Peyer's patch (tissue), 4 donors: ENCODE measurements at regions not wholly inside any gene's neighbourhood (a gene's known extent, or its start where the extent isn't known, plus 50 kb on each side); places are given as distances from the start of the nearest gene placed in this dataset.

Experiments
- POLR2A ChIP-seq, 2 donors: fragments of 450-650 bp; IDR thresholded peaks; one replicate each; pipeline ENCODE4 v1.5.1; 2017; ENCODE audit warnings: antibody characterized with exemption in 2 of 2, mild to moderate bottlenecking in 2 of 2, moderate library complexity in 2 of 2
- TF ChIP-seq, protein P1 (sequence below), 6 experiments: fragments of 450-650 bp in 4 of 6; fragments of 200-600 bp in 2 of 6; sonication (generic) in 1 of 6; IDR thresholded peaks; one replicate each; pipeline ENCODE4 v1.5.1; 2017 to 2019; ENCODE audit warnings: antibody characterized with exemption in 6 of 6, mild to moderate bottlenecking in 3 of 6, moderate library complexity in 1 of 6

DNA sequence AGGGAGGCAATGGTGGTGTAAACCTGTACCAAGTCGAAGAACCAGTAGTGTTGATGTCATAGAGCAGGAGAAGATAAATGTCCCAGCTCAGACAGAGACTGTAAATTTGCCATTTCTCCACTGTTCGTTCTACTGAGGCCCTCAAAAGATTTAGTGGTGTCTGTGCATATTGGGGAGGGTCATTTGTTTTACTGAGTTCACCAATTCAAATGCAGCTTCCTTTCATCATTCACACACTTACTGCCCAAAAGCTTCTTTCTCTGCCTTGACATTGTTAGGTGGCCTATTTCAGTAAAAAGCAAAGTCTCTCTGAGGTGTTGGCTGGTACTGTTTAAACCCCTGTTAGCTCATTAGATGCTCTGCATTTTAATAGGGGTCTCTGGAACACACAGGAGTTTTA, 86.2 kb upstream of the EDNRB start:
- TF ChIP-seq, protein P1, sequence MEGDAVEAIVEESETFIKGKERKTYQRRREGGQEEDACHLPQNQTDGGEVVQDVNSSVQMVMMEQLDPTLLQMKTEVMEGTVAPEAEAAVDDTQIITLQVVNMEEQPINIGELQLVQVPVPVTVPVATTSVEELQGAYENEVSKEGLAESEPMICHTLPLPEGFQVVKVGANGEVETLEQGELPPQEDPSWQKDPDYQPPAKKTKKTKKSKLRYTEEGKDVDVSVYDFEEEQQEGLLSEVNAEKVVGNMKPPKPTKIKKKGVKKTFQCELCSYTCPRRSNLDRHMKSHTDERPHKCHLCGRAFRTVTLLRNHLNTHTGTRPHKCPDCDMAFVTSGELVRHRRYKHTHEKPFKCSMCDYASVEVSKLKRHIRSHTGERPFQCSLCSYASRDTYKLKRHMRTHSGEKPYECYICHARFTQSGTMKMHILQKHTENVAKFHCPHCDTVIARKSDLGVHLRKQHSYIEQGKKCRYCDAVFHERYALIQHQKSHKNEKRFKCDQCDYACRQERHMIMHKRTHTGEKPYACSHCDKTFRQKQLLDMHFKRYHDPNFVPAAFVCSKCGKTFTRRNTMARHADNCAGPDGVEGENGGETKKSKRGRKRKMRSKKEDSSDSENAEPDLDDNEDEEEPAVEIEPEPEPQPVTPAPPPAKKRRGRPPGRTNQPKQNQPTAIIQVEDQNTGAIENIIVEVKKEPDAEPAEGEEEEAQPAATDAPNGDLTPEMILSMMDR (IDR thresholded peaks at IDR 0.05), result no peak
- no peak for TF ChIP-seq POLR2A (IDR thresholded peaks at IDR 0.05)
